Fibroblast of lung (primary cell): ENCODE measurements at regions not wholly inside any gene's neighbourhood (a gene's known extent, or its start where the extent isn't known, plus 50 kb on each side); places are given as distances from the start of the nearest gene placed in this dataset.

ENCODE experiments used
- DNase-seq, 2 donors: peaks; one replicate each; pipeline versions ENCODE4 v3.0.0 to v3.0.0-alpha.2; 2010; ENCODE audit warnings: low read depth in 2 of 2
- H2AFZ ChIP-seq: 2 replicates; pipeline ENCODE4 v1.5.1; 2012; ENCODE audit warnings: low read length, control low read depth, inconsistent platforms
- H3K27ac ChIP-seq: 2 replicates; pipeline ENCODE4 v1.5.1; 2011; ENCODE audit warnings: low read length, control low read depth; ENCODE audit not compliant: insufficient read depth
- H3K27me3 ChIP-seq: 2 replicates; pipeline ENCODE4 v1.5.1; 2011; ENCODE audit warnings: mild to moderate bottlenecking, low read length; ENCODE audit not compliant: control insufficient read depth, insufficient read depth
- H3K36me3 ChIP-seq: 2 replicates; pipeline ENCODE4 v1.5.1; 2011; ENCODE audit warnings: low read length; ENCODE audit not compliant: control insufficient read depth, insufficient read depth
- H3K4me1 ChIP-seq: 2 replicates; pipeline ENCODE4 v1.5.1; 2011; ENCODE audit warnings: low read length; ENCODE audit not compliant: control insufficient read depth, insufficient read depth; ENCODE audit errors: extremely low read depth
- H3K4me2 ChIP-seq: 2 replicates; pipeline ENCODE4 v1.5.1; 2011; ENCODE audit warnings: low read length, control low read depth; ENCODE audit not compliant: insufficient read depth; ENCODE audit errors: extremely low read depth
- H3K4me3 ChIP-seq, 4 experiments: fragments of 200-600 bp in 1 of 4; sonication (generic) in 1 of 4; replicated peaks in 1 of 4; 2 replicates each; pipeline ENCODE4 v1.5.1; 2011 to 2016; ENCODE audit warnings: low read length in 4 of 4, low read depth in 3 of 4, mild to moderate bottlenecking in 3 of 4, control low read depth in 2 of 4, inconsistent platforms in 1 of 4, mixed read lengths in 1 of 4; ENCODE audit not compliant: insufficient read depth in 1 of 4; ENCODE audit errors: control extremely low read depth in 1 of 4
- H3K79me2 ChIP-seq: 2 replicates; pipeline ENCODE4 v1.5.1; 2012; ENCODE audit warnings: mild to moderate bottlenecking, low read length, inconsistent platforms; ENCODE audit not compliant: control insufficient read depth, insufficient read depth
- H3K9ac ChIP-seq: 2 replicates; pipeline ENCODE4 v1.5.1; 2011; ENCODE audit warnings: mild to moderate bottlenecking, low read length, control low read depth; ENCODE audit not compliant: insufficient read depth
- H3K9me3 ChIP-seq: 2 replicates; pipeline ENCODE4 v1.5.1; 2012; ENCODE audit warnings: low read depth, low read length; ENCODE audit not compliant: control insufficient read depth, insufficient read depth
- H4K20me1 ChIP-seq: 2 replicates; pipeline ENCODE4 v1.5.1; 2011; ENCODE audit warnings: low read length; ENCODE audit not compliant: control insufficient read depth, insufficient read depth; ENCODE audit errors: extremely low read depth
- CTCF ChIP-seq, 2 donors: IDR thresholded peaks in 1 of 2; conservative IDR thresholded peaks in 1 of 2; 1 replicate in 1 of 2; 2 replicates in 1 of 2; pipeline ENCODE4 v1.5.1; 2011 to 2012; ENCODE audit warnings: low read length in 2 of 2, control low read depth in 1 of 2, inconsistent platforms in 1 of 2, low read depth in 1 of 2, mild to moderate bottlenecking in 1 of 2
- EZH2 ChIP-seq: IDR thresholded peaks from 2 replicates; pipeline ENCODE4 v1.5.1; 2012; ENCODE audit warnings: low read length, control low read depth, mild to moderate bottlenecking; ENCODE audit errors: missing control alignments

GRCh38 chr2:59540864-59541263, 1012.6 kb downstream of the BCL11A start:
- no peaks in the 10 kb centered on the region for H3K36me3 ChIP-seq
- no peaks in the 10 kb centered on the region for H3K9me3 ChIP-seq
- H3K27me3 ChIP-seq, result no peaks in the 10 kb centered on the region
- no peaks in the 10 kb centered on the region for H3K4me1 ChIP-seq
- no peak overlapping the region for H3K27ac ChIP-seq
- no peaks in the 10 kb centered on the region for H4K20me1 ChIP-seq
- DNase-seq, result no peak
- H3K4me2 ChIP-seq, result no peak overlapping the region
- no peaks in the 10 kb centered on the region for H3K79me2 ChIP-seq
- H3K4me3 ChIP-seq, result no peak overlapping the region
- H3K9ac ChIP-seq, result no peak overlapping the region
- no peak overlapping the region for H2AFZ ChIP-seq
- TF ChIP-seq EZH2, result no peak
- no peak for TF ChIP-seq CTCF (conservative IDR thresholded peaks at IDR 0.05 in 1 of 2, IDR thresholded peaks at IDR 0.05 in 1 of 2; ENCODE audit: low read depth in 1 of 2, low read length in 2 of 2)

- Histone ChIP-seq H3K9ac (no peak overlapping the region), H3K4me1 (no peaks in the 10 kb centered on the region), H3K36me3 (no peaks in the 10 kb centered on the region), H3K4me2 (no peak overlapping the region), H3K9me3 (no peaks in the 10 kb centered on the region), H3K4me3 (no peak overlapping the region), H2AFZ (no peak overlapping the region), H4K20me1 (no peaks in the 10 kb centered on the region), H3K79me2 (no peaks in the 10 kb centered on the region), H3K27me3 (no peaks in the 10 kb centered on the region), H3K27ac (no peak overlapping the region)
- TF ChIP-seq CTCF (conservative IDR thresholded peaks at IDR 0.05 in 1 of 2, IDR thresholded peaks at IDR 0.05 in 1 of 2; ENCODE audit: low read depth in 1 of 2, low read length in 2 of 2), result no peak
- no peak for DNase-seq
These were observed 1015.0 kb downstream of the BCL11A start for GRCh38 chr2:59538398-59538911.

GRCh38 chr2:59532808-59533207, 1020.6 kb downstream of the BCL11A start:
- TF ChIP-seq EZH2 (no peak), CTCF (conservative IDR thresholded peaks at IDR 0.05 in 1 of 2, IDR thresholded peaks at IDR 0.05 in 1 of 2; ENCODE audit: low read depth in 1 of 2, low read length in 2 of 2) (no peak)
- DNase-seq, result no peak
- no peaks in the 10 kb centered on the region for H3K4me1 ChIP-seq
- no peaks in the 10 kb centered on the region for H3K9me3 ChIP-seq
- no peaks in the 10 kb centered on the region for H3K27me3 ChIP-seq
- H3K4me2 ChIP-seq, result no peak overlapping the region
- H3K36me3 ChIP-seq, result no peaks in the 10 kb centered on the region
- H3K4me3 ChIP-seq, result no peak overlapping the region
- no peak overlapping the region for H3K27ac ChIP-seq
- H2AFZ ChIP-seq, result no peak overlapping the region
- no peaks in the 10 kb centered on the region for H3K79me2 ChIP-seq
- no peaks in the 10 kb centered on the region for H4K20me1 ChIP-seq
- no peak overlapping the region for H3K9ac ChIP-seq
